ENCODE measurements at regions not wholly inside any gene's neighbourhood (a gene's known extent, or its start where the extent isn't known, plus 50 kb on each side); places are given as distances from the start of the nearest gene placed in this dataset.

- no peaks in the 10 kb centered on the region for H4K20me1 ChIP-seq (ENCODE audit: control insufficient read depth, insufficient read depth, low read depth, low read length)
- H3K4me2 ChIP-seq (ENCODE audit: low read length): no peak overlapping the region
- H3K79me2 ChIP-seq (ENCODE audit: control insufficient read depth, low read length): no peaks in the 10 kb centered on the region
- H3K27me3 ChIP-seq (ENCODE audit: control insufficient read depth, low read length): no peaks in the 10 kb centered on the region
- no peaks in the 10 kb centered on the region for H3F3A ChIP-seq (ENCODE audit: control insufficient read depth, insufficient read depth)
- H3K9me2 ChIP-seq (replicated peaks; ENCODE audit: control insufficient read depth, low read length): no peaks in the 10 kb centered on the region
- H3K27ac ChIP-seq (ENCODE audit: low read depth, low read length): no peak overlapping the region
- TF ChIP-seq EZH2phosphoT487 (IDR thresholded peaks at IDR 0.05; ENCODE audit: borderline replicate concordance, low read length) (no peak), CTCF (IDR thresholded peaks at IDR 0.05; ENCODE audit: low read depth, low read length, poor library complexity, severe bottlenecking) (no peak)
- no peaks in the 10 kb centered on the region for H3K9me3 ChIP-seq (ENCODE audit: control insufficient read depth, insufficient read depth, low read length)
- no peak overlapping the region for H3K4me3 ChIP-seq (ENCODE audit: low read length)
- no peaks in the 10 kb centered on the region for H3K4me1 ChIP-seq (ENCODE audit: control insufficient read depth, low read length)
- no peaks in the 10 kb centered on the region for H3K36me3 ChIP-seq (ENCODE audit: control insufficient read depth, low read length)
Measured at GRCh38 chr15:96020797-96021196, 309.7 kb upstream of the NR2F2 start.

GRCh38 chr15:96023081-96023480, 307.4 kb upstream of the NR2F2 start:
- Histone ChIP-seq H3K4me1 (ENCODE audit: control insufficient read depth, low read length) (no peaks in the 10 kb centered on the region), H3K9me3 (ENCODE audit: control insufficient read depth, insufficient read depth, low read length) (no peaks in the 10 kb centered on the region), H3K36me3 (ENCODE audit: control insufficient read depth, low read length) (no peaks in the 10 kb centered on the region), H4K20me1 (ENCODE audit: control insufficient read depth, insufficient read depth, low read depth, low read length) (no peaks in the 10 kb centered on the region), H3K9me2 (replicated peaks; ENCODE audit: control insufficient read depth, low read length) (no peaks in the 10 kb centered on the region), H3K4me2 (ENCODE audit: low read length) (no peak overlapping the region), H3K27me3 (ENCODE audit: control insufficient read depth, low read length) (no peaks in the 10 kb centered on the region), H3K4me3 (ENCODE audit: low read length) (no peak overlapping the region), H3K79me2 (ENCODE audit: control insufficient read depth, low read length) (no peaks in the 10 kb centered on the region), H3K27ac (ENCODE audit: low read depth, low read length) (no peak overlapping the region), H3F3A (ENCODE audit: control insufficient read depth, insufficient read depth) (no peaks in the 10 kb centered on the region)
- no peak for TF ChIP-seq EZH2phosphoT487 (IDR thresholded peaks at IDR 0.05; ENCODE audit: borderline replicate concordance, low read length)
- no peak for TF ChIP-seq CTCF (IDR thresholded peaks at IDR 0.05; ENCODE audit: low read depth, low read length, poor library complexity, severe bottlenecking)

GRCh38 chr15:96027501-96027900, 303.0 kb upstream of the NR2F2 start:
- Histone ChIP-seq H3K4me2 (ENCODE audit: low read length) (no peak overlapping the region), H3K27ac (ENCODE audit: low read depth, low read length) (no peak overlapping the region), H3K9me2 (replicated peaks; ENCODE audit: control insufficient read depth, low read length) (no peaks in the 10 kb centered on the region), H3K9me3 (ENCODE audit: control insufficient read depth, insufficient read depth, low read length) (no peaks in the 10 kb centered on the region), H4K20me1 (ENCODE audit: control insufficient read depth, insufficient read depth, low read depth, low read length) (no peaks in the 10 kb centered on the region), H3K4me3 (ENCODE audit: low read length) (no peak overlapping the region), H3K79me2 (ENCODE audit: control insufficient read depth, low read length) (no peaks in the 10 kb centered on the region), H3K27me3 (ENCODE audit: control insufficient read depth, low read length) (no peaks in the 10 kb centered on the region), H3K36me3 (ENCODE audit: control insufficient read depth, low read length) (no peaks in the 10 kb centered on the region), H3F3A (ENCODE audit: control insufficient read depth, insufficient read depth) (no peaks in the 10 kb centered on the region), H3K4me1 (ENCODE audit: control insufficient read depth, low read length) (no peaks in the 10 kb centered on the region)
- TF ChIP-seq CTCF (IDR thresholded peaks at IDR 0.05; ENCODE audit: low read depth, low read length, poor library complexity, severe bottlenecking): no peak
- TF ChIP-seq EZH2phosphoT487 (IDR thresholded peaks at IDR 0.05; ENCODE audit: borderline replicate concordance, low read length): no peak

GRCh38 chr15:96028620-96029019, 301.9 kb upstream of the NR2F2 start:
- Histone ChIP-seq H3K4me3 (ENCODE audit: low read length) (no peak overlapping the region), H4K20me1 (ENCODE audit: control insufficient read depth, insufficient read depth, low read depth, low read length) (no peaks in the 10 kb centered on the region), H3K79me2 (ENCODE audit: control insufficient read depth, low read length) (no peaks in the 10 kb centered on the region), H3K36me3 (ENCODE audit: control insufficient read depth, low read length) (no peaks in the 10 kb centered on the region), H3K4me1 (ENCODE audit: control insufficient read depth, low read length) (no peaks in the 10 kb centered on the region), H3F3A (ENCODE audit: control insufficient read depth, insufficient read depth) (no peaks in the 10 kb centered on the region), H3K9me2 (replicated peaks; ENCODE audit: control insufficient read depth, low read length) (no peaks in the 10 kb centered on the region), H3K27me3 (ENCODE audit: control insufficient read depth, low read length) (no peaks in the 10 kb centered on the region), H3K4me2 (ENCODE audit: low read length) (no peak overlapping the region), H3K9me3 (ENCODE audit: control insufficient read depth, insufficient read depth, low read length) (no peaks in the 10 kb centered on the region), H3K27ac (ENCODE audit: low read depth, low read length) (no peak overlapping the region)
- TF ChIP-seq CTCF (IDR thresholded peaks at IDR 0.05; ENCODE audit: low read depth, low read length, poor library complexity, severe bottlenecking): no peak

Data from DOHH2 (cell line).